Liver (tissue), 8 donors: ENCODE measurements at regions not wholly inside any gene's neighbourhood (a gene's known extent, or its start where the extent isn't known, plus 50 kb on each side); places are given as distances from the start of the nearest gene placed in this dataset.

ENCODE experiments used
- DNase-seq: peaks from one replicate; pipeline ENCODE4 v3.0.0-alpha.2; 2017; ENCODE audit warnings: low spot score
- H3K27ac ChIP-seq, 2 donors: one replicate each; pipeline ENCODE4 v1.7.0; 2013; ENCODE audit warnings: inconsistent platforms in 2 of 2, low read length in 2 of 2, control low read depth in 1 of 2, low read depth in 1 of 2, mild to moderate bottlenecking in 1 of 2
- H3K27me3 ChIP-seq, 4 donors: one replicate each; pipeline versions ENCODE4 v1.6.1 to v1.7.0; 2013; ENCODE audit warnings: low read length in 3 of 4, inconsistent platforms in 1 of 4, mild to moderate bottlenecking in 1 of 4, moderate library complexity in 1 of 4; ENCODE audit not compliant: control insufficient read depth in 4 of 4, insufficient read depth in 4 of 4
- H3K36me3 ChIP-seq, 4 donors: one replicate each; pipeline versions ENCODE4 v1.6.1 to v1.7.0; 2013; ENCODE audit warnings: low read length in 3 of 4, mild to moderate bottlenecking in 3 of 4, low read depth in 1 of 4, moderate library complexity in 1 of 4; ENCODE audit not compliant: control insufficient read depth in 4 of 4, insufficient read depth in 3 of 4
- H3K4me1 ChIP-seq, 4 donors: one replicate each; pipeline versions ENCODE4 v1.6.1 to v1.7.0; 2013; ENCODE audit warnings: low read length in 3 of 4, mild to moderate bottlenecking in 3 of 4, moderate library complexity in 1 of 4; ENCODE audit not compliant: control insufficient read depth in 4 of 4, insufficient read depth in 4 of 4
- H3K4me3 ChIP-seq, 3 donors: one replicate each; pipeline versions ENCODE4 v1.6.1 to v1.7.0; 2013; ENCODE audit warnings: low read length in 3 of 3, control low read depth in 1 of 3, low read depth in 1 of 3, mild to moderate bottlenecking in 1 of 3
- H3K9ac ChIP-seq, 2 donors: one replicate each; pipeline ENCODE4 v1.7.0; 2013; ENCODE audit warnings: low read length in 2 of 2, mild to moderate bottlenecking in 2 of 2, moderate library complexity in 2 of 2, control low read depth in 1 of 2, low read depth in 1 of 2
- H3K9me3 ChIP-seq, 4 donors: one replicate each; pipeline versions ENCODE4 v1.6.1 to v1.7.0; 2013; ENCODE audit warnings: low read length in 3 of 4; ENCODE audit not compliant: control insufficient read depth in 4 of 4
- ATF3 ChIP-seq: IDR thresholded peaks from 2 replicates; pipeline ENCODE4 v1.6.1; 2016; ENCODE audit warnings: antibody characterized with exemption
- CTCF ChIP-seq: fragments of 150-350 bp; IDR thresholded peaks from 2 replicates; pipeline ENCODE4 v1.5.1; 2017; ENCODE audit warnings: improper control_type of control experiment, low read depth, low read length; ENCODE audit not compliant: missing input control
- EGR1 ChIP-seq, 2 donors: IDR thresholded peaks; 2 replicates each; pipeline ENCODE4 v1.6.1; 2016 to 2018; ENCODE audit warnings: antibody characterized with exemption in 2 of 2, low read depth in 2 of 2
- FOXA1 ChIP-seq: IDR thresholded peaks from 2 replicates; pipeline ENCODE4 v1.6.1; 2016; ENCODE audit warnings: antibody characterized with exemption
- FOXA2 ChIP-seq: IDR thresholded peaks from 2 replicates; pipeline ENCODE4 v1.6.1; 2016; ENCODE audit warnings: antibody characterized with exemption
- GABPA ChIP-seq, 2 donors: IDR thresholded peaks in 1 of 2; conservative IDR thresholded peaks in 1 of 2; 2 replicates each; pipeline ENCODE4 v1.6.1; 2016; ENCODE audit warnings: antibody characterized with exemption in 2 of 2, mild to moderate bottlenecking in 1 of 2, moderate library complexity in 1 of 2
- HNF4A ChIP-seq, 2 donors: conservative IDR thresholded peaks; 2 replicates each; pipeline ENCODE4 v1.6.1; 2016; ENCODE audit warnings: antibody characterized with exemption in 2 of 2, mild to moderate bottlenecking in 2 of 2
- HNF4G ChIP-seq: IDR thresholded peaks from 2 replicates; pipeline ENCODE4 v1.6.1; 2016; ENCODE audit warnings: antibody characterized with exemption
- JUND ChIP-seq, 2 donors: IDR thresholded peaks; 2 replicates each; pipeline ENCODE4 v1.6.1; 2016; ENCODE audit warnings: antibody characterized with exemption in 2 of 2
- RAD21 ChIP-seq, 2 donors: IDR thresholded peaks; 2 replicates each; pipeline ENCODE4 v1.6.1; 2016; ENCODE audit warnings: antibody characterized with exemption in 2 of 2, mild to moderate bottlenecking in 2 of 2
- RXRA ChIP-seq, 2 donors: IDR thresholded peaks; 2 replicates each; pipeline ENCODE4 v1.6.1; 2017 to 2018; ENCODE audit warnings: antibody characterized with exemption in 2 of 2, mild to moderate bottlenecking in 1 of 2
- SP1 ChIP-seq: IDR thresholded peaks from 2 replicates; pipeline ENCODE4 v1.6.1; 2018; ENCODE audit warnings: antibody characterized with exemption, mild to moderate bottlenecking
- TAF1 ChIP-seq: conservative IDR thresholded peaks from 2 replicates; pipeline ENCODE4 v1.6.1; 2016; ENCODE audit warnings: antibody characterized with exemption, mild to moderate bottlenecking
- YY1 ChIP-seq: IDR thresholded peaks from 2 replicates; pipeline ENCODE4 v1.6.1; 2016; ENCODE audit warnings: antibody characterized with exemption, mild to moderate bottlenecking
- WGBS: extraction: QIAGEN DNeasy Blood & Tissue Kit; methylation state at CpG from one replicate; pipeline ENCODE4 v1.1.7; 2013; 5-methylcytosine and 5-hydroxymethylcytosine counted together
- TF ChIP-seq, protein P1 (sequence below): IDR thresholded peaks from 2 replicates; pipeline ENCODE4 v1.6.1; 2016; ENCODE audit warnings: antibody characterized with exemption, mild to moderate bottlenecking
- TF ChIP-seq, protein P2 (sequence below): IDR thresholded peaks from 2 replicates; pipeline ENCODE4 v1.6.1; 2016; ENCODE audit warnings: antibody characterized with exemption
- donor health status: healthy.
- donor health status: healthy.
- donor health status: healthy.
- donor health status: healthy.
- donor health status: healthy.

DNA sequence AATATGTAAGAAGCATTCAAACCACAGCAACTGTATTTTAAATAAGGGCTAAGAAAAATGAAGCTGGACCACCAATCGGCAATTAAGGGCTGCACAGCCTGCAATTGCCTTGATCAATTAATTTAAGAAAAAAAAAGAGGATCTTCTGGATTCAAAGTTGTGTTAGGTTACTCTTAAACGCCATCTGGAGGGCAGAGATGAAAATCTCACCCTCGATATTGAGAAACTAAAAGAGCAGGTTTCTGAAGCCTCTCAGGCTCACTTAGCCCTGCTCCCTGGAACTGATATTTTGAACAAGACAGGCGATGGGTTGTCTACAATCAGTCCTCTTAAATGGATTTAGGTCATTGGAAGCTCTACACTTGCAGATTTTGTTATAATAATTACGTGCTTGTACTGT, 579.4 kb downstream of the GRXCR1 start:
- Histone ChIP-seq H3K4me3 (no peak overlapping the region), H3K9ac (no peak overlapping the region), H3K9me3 (peaks cover 0 to 5% (median 0%) of the 10 kb centered on the region in 4 donors), H3K27me3 (peaks cover 0 to 3% (median 0%) of the 10 kb centered on the region in 4 donors), H3K4me1 (no peaks in the 10 kb centered on the region), H3K27ac (no peak overlapping the region), H3K36me3 (no peaks in the 10 kb centered on the region)
- no peak for DNase-seq
- TF ChIP-seq, protein P1, sequence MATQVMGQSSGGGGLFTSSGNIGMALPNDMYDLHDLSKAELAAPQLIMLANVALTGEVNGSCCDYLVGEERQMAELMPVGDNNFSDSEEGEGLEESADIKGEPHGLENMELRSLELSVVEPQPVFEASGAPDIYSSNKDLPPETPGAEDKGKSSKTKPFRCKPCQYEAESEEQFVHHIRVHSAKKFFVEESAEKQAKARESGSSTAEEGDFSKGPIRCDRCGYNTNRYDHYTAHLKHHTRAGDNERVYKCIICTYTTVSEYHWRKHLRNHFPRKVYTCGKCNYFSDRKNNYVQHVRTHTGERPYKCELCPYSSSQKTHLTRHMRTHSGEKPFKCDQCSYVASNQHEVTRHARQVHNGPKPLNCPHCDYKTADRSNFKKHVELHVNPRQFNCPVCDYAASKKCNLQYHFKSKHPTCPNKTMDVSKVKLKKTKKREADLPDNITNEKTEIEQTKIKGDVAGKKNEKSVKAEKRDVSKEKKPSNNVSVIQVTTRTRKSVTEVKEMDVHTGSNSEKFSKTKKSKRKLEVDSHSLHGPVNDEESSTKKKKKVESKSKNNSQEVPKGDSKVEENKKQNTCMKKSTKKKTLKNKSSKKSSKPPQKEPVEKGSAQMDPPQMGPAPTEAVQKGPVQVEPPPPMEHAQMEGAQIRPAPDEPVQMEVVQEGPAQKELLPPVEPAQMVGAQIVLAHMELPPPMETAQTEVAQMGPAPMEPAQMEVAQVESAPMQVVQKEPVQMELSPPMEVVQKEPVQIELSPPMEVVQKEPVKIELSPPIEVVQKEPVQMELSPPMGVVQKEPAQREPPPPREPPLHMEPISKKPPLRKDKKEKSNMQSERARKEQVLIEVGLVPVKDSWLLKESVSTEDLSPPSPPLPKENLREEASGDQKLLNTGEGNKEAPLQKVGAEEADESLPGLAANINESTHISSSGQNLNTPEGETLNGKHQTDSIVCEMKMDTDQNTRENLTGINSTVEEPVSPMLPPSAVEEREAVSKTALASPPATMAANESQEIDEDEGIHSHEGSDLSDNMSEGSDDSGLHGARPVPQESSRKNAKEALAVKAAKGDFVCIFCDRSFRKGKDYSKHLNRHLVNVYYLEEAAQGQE: no peak
- TF ChIP-seq CTCF: no peak
- no peak for TF ChIP-seq RXRA (IDR thresholded peaks at IDR 0.05)
- no peak for TF ChIP-seq YY1
- TF ChIP-seq HNF4A (conservative IDR thresholded peaks at IDR 0.05): no peak
- TF ChIP-seq, protein P2, sequence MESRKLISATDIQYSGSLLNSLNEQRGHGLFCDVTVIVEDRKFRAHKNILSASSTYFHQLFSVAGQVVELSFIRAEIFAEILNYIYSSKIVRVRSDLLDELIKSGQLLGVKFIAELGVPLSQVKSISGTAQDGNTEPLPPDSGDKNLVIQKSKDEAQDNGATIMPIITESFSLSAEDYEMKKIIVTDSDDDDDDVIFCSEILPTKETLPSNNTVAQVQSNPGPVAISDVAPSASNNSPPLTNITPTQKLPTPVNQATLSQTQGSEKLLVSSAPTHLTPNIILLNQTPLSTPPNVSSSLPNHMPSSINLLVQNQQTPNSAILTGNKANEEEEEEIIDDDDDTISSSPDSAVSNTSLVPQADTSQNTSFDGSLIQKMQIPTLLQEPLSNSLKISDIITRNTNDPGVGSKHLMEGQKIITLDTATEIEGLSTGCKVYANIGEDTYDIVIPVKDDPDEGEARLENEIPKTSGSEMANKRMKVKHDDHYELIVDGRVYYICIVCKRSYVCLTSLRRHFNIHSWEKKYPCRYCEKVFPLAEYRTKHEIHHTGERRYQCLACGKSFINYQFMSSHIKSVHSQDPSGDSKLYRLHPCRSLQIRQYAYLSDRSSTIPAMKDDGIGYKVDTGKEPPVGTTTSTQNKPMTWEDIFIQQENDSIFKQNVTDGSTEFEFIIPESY: no peak
- TF ChIP-seq HNF4G: no peak
- WGBS: 61% methylated on average over 5 of the region's 5 CpGs

DNA sequence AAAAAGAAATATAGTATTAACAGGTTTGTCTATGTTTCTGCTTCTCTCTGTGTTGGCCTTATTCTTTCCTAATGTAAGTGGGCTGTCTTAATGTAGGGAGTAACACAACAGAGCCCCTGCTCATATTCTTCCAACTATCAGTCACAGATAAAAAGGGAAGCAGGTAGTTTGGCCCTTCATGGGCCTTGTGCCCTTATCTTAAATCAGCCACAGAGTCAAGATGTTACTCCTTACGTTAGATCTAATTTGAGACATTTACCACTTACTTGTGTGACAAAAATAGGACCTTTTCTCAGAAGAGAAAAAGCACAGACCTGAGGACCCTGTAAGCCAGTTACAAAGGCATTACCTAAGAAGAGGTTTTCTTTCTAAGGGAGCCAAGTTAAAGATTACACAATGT, 589.0 kb downstream of the GRXCR1 start:
- DNase-seq: no peak
- Histone ChIP-seq H3K4me3 (no peak overlapping the region), H3K36me3 (no peaks in the 10 kb centered on the region), H3K9ac (no peak overlapping the region), H3K27ac (no peak overlapping the region), H3K4me1 (no peaks in the 10 kb centered on the region), H3K9me3 (no peaks in the 10 kb centered on the region), H3K27me3 (no peaks in the 10 kb centered on the region)
- WGBS: 37% methylated on average over 1 of the region's 1 CpG
- TF ChIP-seq RAD21 (IDR thresholded peaks at IDR 0.05) (no peak), YY1 (no peak), JUND (IDR thresholded peaks at IDR 0.05) (no peak), SP1 (no peak), GABPA (IDR thresholded peaks at IDR 0.05 in 1 of 2, conservative IDR thresholded peaks at IDR 0.05 in 1 of 2) (no peak), TAF1 (no peak), RXRA (IDR thresholded peaks at IDR 0.05) (no peak), FOXA1 (no peak), EGR1 (IDR thresholded peaks at IDR 0.05; ENCODE audit: low read depth in 2 of 2) (no peak), HNF4G (no peak), CTCF (no peak), HNF4A (conservative IDR thresholded peaks at IDR 0.05) (no peak), FOXA2 (no peak), ATF3 (no peak)
- TF ChIP-seq, protein P2: no peak
- TF ChIP-seq, protein P1: no peak
